ENCODE measurements at regions not wholly inside any gene's neighbourhood (a gene's known extent, or its start where the extent isn't known, plus 50 kb on each side); places are given as distances from the start of the nearest gene placed in this dataset.

GRCh38 chr4:79685542-79685941 is 277.5 kb upstream of the GK2 start:
- TF ChIP-seq CTCF (IDR thresholded peaks at IDR 0.05; ENCODE audit: poor library complexity) (no peak), EZH2 (IDR thresholded peaks at IDR 0.05; ENCODE audit: borderline replicate concordance) (no peak), EZH2phosphoT487 (IDR thresholded peaks at IDR 0.05; ENCODE audit: low read depth, severe bottlenecking, unreplicated experiment) (no peak)

Measured in hepatocyte (in vitro differentiated cells).